Peyer's patch (tissue), 4 donors: ENCODE measurements at regions not wholly inside any gene's neighbourhood (a gene's known extent, or its start where the extent isn't known, plus 50 kb on each side); places are given as distances from the start of the nearest gene placed in this dataset.

Source experiments
- POLR2A ChIP-seq, 2 donors: fragments of 450-650 bp; IDR thresholded peaks; one replicate each; pipeline ENCODE4 v1.5.1; 2017; ENCODE audit warnings: antibody characterized with exemption in 2 of 2, mild to moderate bottlenecking in 2 of 2, moderate library complexity in 2 of 2
- TF ChIP-seq, protein P1 (sequence below), 6 experiments: fragments of 450-650 bp in 4 of 6; fragments of 200-600 bp in 2 of 6; sonication (generic) in 1 of 6; IDR thresholded peaks; one replicate each; pipeline ENCODE4 v1.5.1; 2017 to 2019; ENCODE audit warnings: antibody characterized with exemption in 6 of 6, mild to moderate bottlenecking in 3 of 6, moderate library complexity in 1 of 6

DNA sequence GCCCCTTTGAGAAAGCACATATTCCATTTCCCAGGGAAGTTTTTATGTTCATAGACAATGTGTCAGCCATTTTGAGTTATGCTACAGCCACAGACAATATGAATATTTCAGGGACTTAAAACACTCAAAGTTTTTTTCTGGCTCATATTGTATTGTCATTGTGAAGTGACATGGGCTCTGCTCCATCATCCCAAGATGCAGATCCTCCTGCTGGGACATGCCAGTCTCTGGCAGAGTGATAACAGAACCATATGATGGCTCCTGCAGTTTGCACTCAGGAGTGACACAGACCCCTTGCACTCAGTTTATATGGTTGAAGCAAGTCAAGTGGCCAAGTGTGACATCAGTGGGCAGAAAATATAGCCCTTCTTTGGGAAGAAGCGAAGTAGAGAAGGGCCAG, 498.4 kb upstream of the TUSC1 start:
- TF ChIP-seq, protein P1, sequence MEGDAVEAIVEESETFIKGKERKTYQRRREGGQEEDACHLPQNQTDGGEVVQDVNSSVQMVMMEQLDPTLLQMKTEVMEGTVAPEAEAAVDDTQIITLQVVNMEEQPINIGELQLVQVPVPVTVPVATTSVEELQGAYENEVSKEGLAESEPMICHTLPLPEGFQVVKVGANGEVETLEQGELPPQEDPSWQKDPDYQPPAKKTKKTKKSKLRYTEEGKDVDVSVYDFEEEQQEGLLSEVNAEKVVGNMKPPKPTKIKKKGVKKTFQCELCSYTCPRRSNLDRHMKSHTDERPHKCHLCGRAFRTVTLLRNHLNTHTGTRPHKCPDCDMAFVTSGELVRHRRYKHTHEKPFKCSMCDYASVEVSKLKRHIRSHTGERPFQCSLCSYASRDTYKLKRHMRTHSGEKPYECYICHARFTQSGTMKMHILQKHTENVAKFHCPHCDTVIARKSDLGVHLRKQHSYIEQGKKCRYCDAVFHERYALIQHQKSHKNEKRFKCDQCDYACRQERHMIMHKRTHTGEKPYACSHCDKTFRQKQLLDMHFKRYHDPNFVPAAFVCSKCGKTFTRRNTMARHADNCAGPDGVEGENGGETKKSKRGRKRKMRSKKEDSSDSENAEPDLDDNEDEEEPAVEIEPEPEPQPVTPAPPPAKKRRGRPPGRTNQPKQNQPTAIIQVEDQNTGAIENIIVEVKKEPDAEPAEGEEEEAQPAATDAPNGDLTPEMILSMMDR (IDR thresholded peaks at IDR 0.05): no peak
- TF ChIP-seq POLR2A (IDR thresholded peaks at IDR 0.05): no peak
